Naive thymus-derived CD8-positive, alpha-beta T cell (primary cell): ENCODE measurements at regions not wholly inside any gene's neighbourhood (a gene's known extent, or its start where the extent isn't known, plus 50 kb on each side); places are given as distances from the start of the nearest gene placed in this dataset.
"Not testable (repeated sequence)": the region's sequence is repeated elsewhere in the genome, so short reads cannot be mapped to it uniquely, and the experiment has no call there.

Experiments
- ATAC-seq, 2 donors: fragments of 150-1000 bp; cut with Tn5 transposase in 1 of 2; sonication (Bioruptor Pico), chemical (Tn5 transposase) in 1 of 2; 1 replicate in 1 of 2; 2 replicates in 1 of 2; pipeline ENCODE4 v1.10.0; 2021; ENCODE audit warnings: mild to moderate bottlenecking in 2 of 2, moderate library complexity in 2 of 2
- POLR2A ChIA-PET: fragments of 350-600 bp; sonication (Branson Sonifier 250); formaldehyde crosslinking; loops from one replicate; lab custom pipeline; 2021; ENCODE audit warnings: antibody characterized with exemption; lab: Charles Lee
- DNase-seq, 10 donors: peaks; one replicate each; pipeline versions ENCODE4 v3.0.0 to v3.0.0-alpha.2; 2020 to 2022
- H3K27ac Mint-ChIP-seq, 10 donors: one replicate each; pipeline ENCODE4 v1.8.0; 2020 to 2022; ENCODE audit warnings: mild to moderate bottlenecking in 10 of 10, mixed read lengths in 10 of 10, moderate library complexity in 4 of 10, inconsistent platforms in 1 of 10
- H3K27me3 Mint-ChIP-seq, 5 donors: one replicate each; pipeline ENCODE4 v1.8.0; 2021 to 2022; ENCODE audit warnings: mixed read lengths in 5 of 5
- H3K36me3 Mint-ChIP-seq, 3 donors: one replicate each; pipeline ENCODE4 v1.8.0; 2020 to 2022; ENCODE audit warnings: mixed read lengths in 3 of 3, mild to moderate bottlenecking in 2 of 3, inconsistent platforms in 1 of 3
- H3K4me1 Mint-ChIP-seq, 4 donors: one replicate each; pipeline ENCODE4 v1.8.0; 2021 to 2022; ENCODE audit warnings: mixed read lengths in 4 of 4
- H3K4me3 Mint-ChIP-seq, 10 donors: one replicate each; pipeline ENCODE4 v1.8.0; 2020 to 2022; ENCODE audit warnings: mild to moderate bottlenecking in 10 of 10, mixed read lengths in 10 of 10, moderate library complexity in 6 of 10, inconsistent platforms in 1 of 10
- H3K9me3 Mint-ChIP-seq, 9 donors: one replicate each; pipeline ENCODE4 v1.8.0; 2020 to 2022; ENCODE audit warnings: mixed read lengths in 9 of 9, mild to moderate bottlenecking in 3 of 9, inconsistent platforms in 1 of 9, moderate library complexity in 1 of 9

DNA sequence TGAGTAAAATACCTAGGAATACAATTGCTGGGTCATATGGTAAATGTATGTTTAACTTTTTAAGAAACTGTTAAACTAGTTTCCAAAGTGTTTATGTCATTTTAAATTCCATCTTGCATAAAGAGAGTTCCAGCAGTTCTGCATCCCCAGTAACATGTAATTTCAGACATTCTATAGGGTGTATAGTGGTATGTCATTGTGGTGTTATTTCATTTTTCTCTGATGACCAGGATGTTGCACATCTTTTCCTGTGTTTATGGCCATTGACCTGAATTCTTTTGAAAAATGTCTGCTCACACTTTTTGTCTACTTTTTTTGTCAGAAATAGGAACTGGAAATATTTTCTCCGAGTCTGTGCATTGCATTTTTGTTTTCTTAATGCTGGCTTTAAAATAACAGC, 128.9 kb downstream of the TMEM200A start:
- peaks cover 0 to 9% (median 8%) of the 10 kb centered on the region in 3 donors for H3K36me3 Mint-ChIP-seq
- no peaks in the 10 kb centered on the region for H3K27me3 Mint-ChIP-seq
- H3K27ac Mint-ChIP-seq: no peak overlapping the region
- H3K4me1 Mint-ChIP-seq: peaks cover 0 to 4% (median 0%) of the 10 kb centered on the region in 4 donors
- POLR2A ChIA-PET: no interaction called here
- DNase-seq (no peak), ATAC-seq (no peak)
- no peak overlapping the region for H3K4me3 Mint-ChIP-seq
- H3K9me3 Mint-ChIP-seq: peaks cover 0 to 9% (median 3%) of the 10 kb centered on the region in 9 donors

- no peak for ATAC-seq
- peaks cover 7 to 15% (median 10%) of the 10 kb centered on the region in 4 donors for H3K4me1 Mint-ChIP-seq
- H3K36me3 Mint-ChIP-seq: no peaks in the 10 kb centered on the region
- POLR2A ChIA-PET: no interaction called here
- peak overlapping the region in 2 of 10 donors; percentile 12 to 15 for H3K27ac Mint-ChIP-seq
- peaks cover 0 to 1% (median 0%) of the 10 kb centered on the region in 5 donors for H3K27me3 Mint-ChIP-seq
- H3K9me3 Mint-ChIP-seq: no peaks in the 10 kb centered on the region
- peak overlapping the region in 2 of 10 donors; percentile 9 to 50 for H3K4me3 Mint-ChIP-seq
- no peak for DNase-seq
Observed at GRCh38 chr6:130500693-130501092, 134.9 kb downstream of the TMEM200A start.

DNA sequence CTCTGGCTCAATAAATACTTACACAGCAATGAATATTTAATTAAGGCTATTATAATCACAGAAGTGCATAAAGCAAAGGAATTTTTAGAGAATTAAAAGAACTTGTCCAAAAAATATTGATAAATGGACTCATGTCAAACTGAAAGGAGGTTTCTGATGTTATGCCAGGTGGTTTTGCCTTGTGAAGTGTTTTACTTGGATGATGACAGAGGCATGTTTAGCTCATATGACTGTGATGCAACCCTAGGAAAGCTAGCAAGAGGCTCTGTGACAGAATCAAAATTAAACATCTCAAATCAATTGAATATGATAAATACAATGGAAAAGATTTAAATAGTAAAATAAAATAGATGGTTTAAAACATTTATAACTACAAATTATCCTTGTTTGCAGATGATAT, 137.3 kb downstream of the TMEM200A start:
- Mint-ChIP-seq H3K4me1 (peaks cover 11 to 25% (median 19%) of the 10 kb centered on the region in 4 donors), H3K27ac (no peak overlapping the region), H3K27me3 (peaks cover 0 to 1% (median 0%) of the 10 kb centered on the region in 5 donors), H3K36me3 (no peaks in the 10 kb centered on the region), H3K4me3 (no peak overlapping the region), H3K9me3 (no peaks in the 10 kb centered on the region)
- POLR2A ChIA-PET: no interaction called here
- ATAC-seq: no peak
- DNase-seq: no peak

GRCh38 chr6:130505808-130506598, 140.2 kb downstream of the TMEM200A start:
- ATAC-seq: no peak
- DNase-seq: no peak
- no peak overlapping the region for H3K4me3 Mint-ChIP-seq
- H3K27me3 Mint-ChIP-seq: peaks cover 0 to 1% (median 0%) of the 10 kb centered on the region in 5 donors
- peak overlapping the region in 1 of 10 donors; percentile 32 for H3K27ac Mint-ChIP-seq
- H3K36me3 Mint-ChIP-seq: no peaks in the 10 kb centered on the region
- POLR2A ChIA-PET: no interaction called here
- H3K9me3 Mint-ChIP-seq: no peaks in the 10 kb centered on the region
- H3K4me1 Mint-ChIP-seq: peaks cover 12 to 35% (median 27%) of the 10 kb centered on the region in 4 donors

GRCh38 chr6:130507005-130507665, 141.3 kb downstream of the TMEM200A start:
- ATAC-seq, POLR2A ChIA-PET, H3K9me3 Mint-ChIP-seq, H3K27me3 Mint-ChIP-seq, DNase-seq, H3K36me3 Mint-ChIP-seq: not testable (repeated sequence)
- Mint-ChIP-seq H3K4me3 (peak overlapping the region in 3 of 10 donors; percentile 8 to 30 (median 29)), H3K4me1 (peaks cover 9 to 34% (median 28%) of the 10 kb centered on the region in 4 donors), H3K27ac (peak overlapping the region in 5 of 10 donors; percentile 10 to 60 (median 22))

DNA sequence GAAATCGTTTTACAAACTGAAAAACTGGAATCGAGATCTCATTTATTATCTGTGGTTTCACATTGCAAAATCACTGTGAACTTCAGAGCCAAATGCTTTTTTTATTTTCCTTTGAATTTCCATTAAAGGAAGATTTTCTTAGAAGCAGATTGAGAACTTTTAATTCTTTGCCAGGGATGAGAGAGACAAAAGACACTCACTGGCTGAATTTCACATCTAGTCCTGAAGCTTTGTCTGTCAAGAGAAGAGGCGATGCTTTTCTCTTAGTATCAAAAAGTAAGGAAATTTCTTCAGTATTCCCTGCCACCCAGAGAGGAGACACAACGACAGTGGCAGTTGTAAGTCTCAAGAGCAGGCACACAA, 141.8 kb downstream of the TMEM200A start:
- H3K4me1 Mint-ChIP-seq: peaks cover 8 to 33% (median 30%) of the 10 kb centered on the region in 4 donors
- POLR2A ChIA-PET: no interaction called here
- no peaks in the 10 kb centered on the region for H3K27me3 Mint-ChIP-seq
- H3K36me3 Mint-ChIP-seq: no peaks in the 10 kb centered on the region
- no peak for DNase-seq
- H3K9me3 Mint-ChIP-seq: no peaks in the 10 kb centered on the region
- peak overlapping the region in 1 of 10 donors; percentile 30 for H3K4me3 Mint-ChIP-seq
- ATAC-seq: no peak
- H3K27ac Mint-ChIP-seq: peak overlapping the region in 4 of 10 donors; percentile 10 to 26 (median 22)

DNA sequence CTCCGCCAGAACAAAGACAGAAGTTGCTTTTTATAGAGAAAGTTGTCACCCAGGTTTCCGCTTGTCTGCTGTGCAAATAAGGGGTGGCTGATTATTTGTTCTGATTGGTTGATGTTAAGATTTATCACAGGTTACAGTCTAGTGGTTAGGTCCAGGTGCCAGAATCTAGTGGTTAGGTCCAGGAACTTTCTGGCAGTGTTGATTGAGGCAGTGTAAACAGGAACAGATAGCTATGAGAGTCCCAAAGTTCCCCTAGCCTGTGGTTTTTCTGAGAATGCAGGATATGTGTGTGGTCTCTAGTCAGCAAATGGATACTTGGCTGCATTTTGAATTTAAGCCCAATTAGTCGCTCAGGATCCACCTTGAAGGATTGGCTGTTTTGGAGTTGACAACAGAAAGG, 148.0 kb downstream of the TMEM200A start:
- Mint-ChIP-seq H3K4me1 (peaks cover 24 to 68% (median 62%) of the 10 kb centered on the region in 4 donors), H3K4me3 (peak overlapping the region in 9 of 10 donors; percentile 30 to 67 (median 46))

DNA sequence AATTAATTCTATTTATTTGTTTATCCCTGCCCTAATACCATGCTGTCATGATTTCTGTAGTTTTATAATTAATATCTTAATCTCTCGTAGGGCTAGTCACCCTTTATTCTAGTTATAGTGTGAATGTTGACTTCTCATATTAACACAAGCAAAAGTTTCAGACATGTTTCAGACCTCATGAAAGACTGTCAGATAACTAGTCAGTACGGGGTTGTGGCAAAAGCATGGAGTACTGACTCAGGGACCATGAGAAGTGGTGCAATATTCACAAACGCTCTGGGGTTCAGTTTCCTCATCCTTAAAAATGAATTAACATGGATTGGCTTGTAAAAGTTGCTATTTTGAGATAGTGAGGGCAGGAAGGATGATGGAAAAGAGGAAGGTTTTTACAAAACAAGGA, 148.9 kb downstream of the TMEM200A start:
- ATAC-seq (no peak), DNase-seq (no peak)
- Mint-ChIP-seq H3K4me3 (no peak overlapping the region), H3K9me3 (peaks cover 0 to 23% (median 5%) of the 10 kb centered on the region in 9 donors), H3K27ac (peak overlapping the region; percentile 38 to 93 (median 80)), H3K27me3 (no peaks in the 10 kb centered on the region), H3K36me3 (no peaks in the 10 kb centered on the region), H3K4me1 (peaks cover 24 to 68% (median 62%) of the 10 kb centered on the region in 4 donors)
- POLR2A ChIA-PET: interaction anchor here (0.6 kb wide), 1 partner anchor 802 kb away, joined by 3 read pairs; no protein-coding TSS in a partner anchor

More for the DNA sequence above, 148.0 kb downstream of the TMEM200A start:
- Mint-ChIP-seq H3K27me3 (no peaks in the 10 kb centered on the region), H3K9me3 (peaks cover 0 to 23% (median 5%) of the 10 kb centered on the region in 9 donors), H3K36me3 (no peaks in the 10 kb centered on the region), H3K27ac (peak overlapping the region; percentile 69 to 93 (median 83))
- DNase-seq: peak in 8 of 10 donors; percentile 16 to 83 (median 48)
- ATAC-seq: peak; percentile 83 to 91
- POLR2A ChIA-PET: interaction anchor here (0.7 kb wide), 1 partner anchor 41 kb away, joined by 3 read pairs; no protein-coding TSS in a partner anchor

- Mint-ChIP-seq H3K36me3 (no peaks in the 10 kb centered on the region), H3K27me3 (no peaks in the 10 kb centered on the region), H3K4me3 (peak overlapping the region in 1 of 10 donors; percentile 4), H3K4me1 (peaks cover 22 to 63% (median 58%) of the 10 kb centered on the region in 4 donors), H3K27ac (peak overlapping the region; percentile 28 to 93 (median 80)), H3K9me3 (peaks cover 0 to 25% (median 5%) of the 10 kb centered on the region in 9 donors)
- DNase-seq (no peak), ATAC-seq (no peak)
- POLR2A ChIA-PET: no interaction called here
Observed at GRCh38 chr6:130515306-130515705, 149.5 kb downstream of the TMEM200A start.

DNA sequence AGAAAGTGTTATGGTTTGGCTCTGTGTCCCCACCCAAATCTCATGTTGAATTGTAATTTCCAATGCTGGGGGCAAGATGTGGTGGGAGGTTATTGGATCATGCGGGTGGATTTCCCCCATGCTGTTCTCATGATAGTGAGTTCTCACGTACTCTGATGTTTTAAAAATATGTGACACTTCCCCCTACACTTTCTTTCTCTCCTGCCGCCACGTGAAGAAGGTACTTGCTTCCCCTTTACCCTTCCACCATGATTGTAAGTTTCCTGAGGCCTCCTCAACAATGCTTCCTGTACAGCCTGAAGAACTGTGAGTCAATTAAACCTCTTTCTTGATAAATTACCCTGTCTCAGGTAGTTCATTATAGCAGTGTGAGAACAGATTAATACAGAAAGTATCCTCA, 150.8 kb downstream of the TMEM200A start:
- Mint-ChIP-seq H3K4me1 (peaks cover 26 to 61% (median 55%) of the 10 kb centered on the region in 4 donors), H3K27me3 (no peaks in the 10 kb centered on the region), H3K36me3 (peaks cover 0 to 9% (median 3%) of the 10 kb centered on the region in 3 donors), H3K9me3 (peaks cover 0 to 38% (median 10%) of the 10 kb centered on the region in 9 donors), H3K27ac (peak overlapping the region; percentile 16 to 93 (median 78)), H3K4me3 (no peak overlapping the region)
- ATAC-seq (no peak), DNase-seq (no peak)
- POLR2A ChIA-PET: no interaction called here

DNA sequence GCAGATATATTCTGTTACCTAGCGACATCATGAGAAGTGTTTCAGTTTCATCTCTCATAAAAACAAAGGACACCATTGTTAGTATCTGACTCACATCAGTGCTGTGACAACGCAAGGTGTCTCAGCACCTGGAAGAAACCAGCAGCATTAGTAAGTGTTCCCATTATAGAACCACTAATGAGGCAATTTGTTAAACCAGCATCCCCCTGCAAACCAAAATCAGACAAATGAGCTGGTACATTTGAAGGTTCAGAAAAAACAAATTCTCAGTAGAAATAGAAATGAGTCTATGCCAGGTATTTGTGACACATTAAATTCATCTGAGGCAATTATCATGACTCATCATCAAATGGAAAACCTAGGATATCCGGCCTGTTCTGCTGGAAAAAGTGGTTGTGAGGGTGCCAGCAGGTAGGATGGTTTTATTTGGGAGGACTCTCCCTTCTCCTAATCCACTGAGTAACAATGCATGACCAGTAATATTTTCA, 151.7 kb downstream of the TMEM200A start:
- Mint-ChIP-seq H3K27ac (peak overlapping the region; percentile 39 to 93 (median 80)), H3K9me3 (peaks cover 0 to 38% (median 10%) of the 10 kb centered on the region in 9 donors), H3K4me3 (no peak overlapping the region), H3K4me1 (peaks cover 26 to 56% (median 47%) of the 10 kb centered on the region in 4 donors), H3K36me3 (peaks cover 0 to 9% (median 3%) of the 10 kb centered on the region in 3 donors), H3K27me3 (no peaks in the 10 kb centered on the region)
- DNase-seq (no peak), ATAC-seq (no peak)
- POLR2A ChIA-PET: no interaction called here

GRCh38 chr6:130518588-130518987, 152.8 kb downstream of the TMEM200A start:
- DNase-seq (no peak), ATAC-seq (no peak)
- Mint-ChIP-seq H3K27me3 (no peaks in the 10 kb centered on the region), H3K27ac (peak overlapping the region; percentile 6 to 93 (median 78)), H3K4me1 (peaks cover 22 to 50% (median 41%) of the 10 kb centered on the region in 4 donors), H3K9me3 (peaks cover 0 to 38% (median 10%) of the 10 kb centered on the region in 9 donors), H3K4me3 (no peak overlapping the region), H3K36me3 (peaks cover 0 to 9% (median 3%) of the 10 kb centered on the region in 3 donors)
- POLR2A ChIA-PET: no interaction called here
